Suprapubic skin (tissue), 3 donors: ENCODE measurements at regions not wholly inside any gene's neighbourhood (a gene's known extent, or its start where the extent isn't known, plus 50 kb on each side); places are given as distances from the start of the nearest gene placed in this dataset.

Experiments used
- POLR2A ChIP-seq, 2 donors: fragments of 450-650 bp; IDR thresholded peaks; one replicate each; pipeline ENCODE4 v1.6.1; 2017; ENCODE audit warnings: antibody characterized with exemption in 2 of 2, mild to moderate bottlenecking in 2 of 2, moderate library complexity in 2 of 2
- TF ChIP-seq, protein P1 (sequence below), 2 donors: fragments of 200-600 bp in 1 of 2; fragments of 450-650 bp in 1 of 2; sonication (generic) in 1 of 2; IDR thresholded peaks; one replicate each; pipeline ENCODE4 v1.5.1; 2016 to 2019; ENCODE audit warnings: antibody characterized with exemption in 2 of 2, mild to moderate bottlenecking in 1 of 2, moderate library complexity in 1 of 2

DNA sequence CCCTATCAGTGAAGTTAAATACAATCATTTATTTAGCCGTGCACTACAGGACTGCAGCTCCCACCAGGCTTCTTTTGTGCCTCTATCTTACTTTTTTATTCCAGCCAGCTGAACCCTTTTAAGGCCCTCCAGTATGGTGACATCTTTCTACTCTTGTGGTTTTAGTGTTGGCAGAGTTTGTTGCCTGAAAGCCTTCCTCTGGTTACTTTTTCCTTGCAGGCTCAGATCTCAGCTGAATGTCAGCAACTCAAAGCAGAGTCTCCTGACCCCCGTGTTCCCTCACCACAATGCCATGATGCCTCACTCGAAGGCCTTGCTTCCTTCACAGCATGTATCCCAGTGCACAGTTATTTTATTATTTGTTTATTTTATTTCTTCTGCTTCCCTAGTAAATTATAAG is 818.9 kb upstream of the LCORL start:
- TF ChIP-seq, protein P1, sequence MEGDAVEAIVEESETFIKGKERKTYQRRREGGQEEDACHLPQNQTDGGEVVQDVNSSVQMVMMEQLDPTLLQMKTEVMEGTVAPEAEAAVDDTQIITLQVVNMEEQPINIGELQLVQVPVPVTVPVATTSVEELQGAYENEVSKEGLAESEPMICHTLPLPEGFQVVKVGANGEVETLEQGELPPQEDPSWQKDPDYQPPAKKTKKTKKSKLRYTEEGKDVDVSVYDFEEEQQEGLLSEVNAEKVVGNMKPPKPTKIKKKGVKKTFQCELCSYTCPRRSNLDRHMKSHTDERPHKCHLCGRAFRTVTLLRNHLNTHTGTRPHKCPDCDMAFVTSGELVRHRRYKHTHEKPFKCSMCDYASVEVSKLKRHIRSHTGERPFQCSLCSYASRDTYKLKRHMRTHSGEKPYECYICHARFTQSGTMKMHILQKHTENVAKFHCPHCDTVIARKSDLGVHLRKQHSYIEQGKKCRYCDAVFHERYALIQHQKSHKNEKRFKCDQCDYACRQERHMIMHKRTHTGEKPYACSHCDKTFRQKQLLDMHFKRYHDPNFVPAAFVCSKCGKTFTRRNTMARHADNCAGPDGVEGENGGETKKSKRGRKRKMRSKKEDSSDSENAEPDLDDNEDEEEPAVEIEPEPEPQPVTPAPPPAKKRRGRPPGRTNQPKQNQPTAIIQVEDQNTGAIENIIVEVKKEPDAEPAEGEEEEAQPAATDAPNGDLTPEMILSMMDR (IDR thresholded peaks at IDR 0.05), result no peak
- no peak for TF ChIP-seq POLR2A (IDR thresholded peaks at IDR 0.05)
